Upper lobe of left lung (tissue), 4 donors: ENCODE measurements at regions not wholly inside any gene's neighbourhood (a gene's known extent, or its start where the extent isn't known, plus 50 kb on each side); places are given as distances from the start of the nearest gene placed in this dataset.

Source experiments
- CTCF ChIP-seq, 6 experiments: fragments of 450-650 bp in 4 of 6; fragments of 200-600 bp in 2 of 6; sonication (generic) in 2 of 6; IDR thresholded peaks; one replicate each; pipeline ENCODE4 v1.5.1; 2016 to 2019; ENCODE audit warnings: antibody characterized with exemption in 6 of 6
- POLR2A ChIP-seq, 4 donors: fragments of 450-650 bp; IDR thresholded peaks; one replicate each; pipeline ENCODE4 v1.5.1; 2016 to 2017; ENCODE audit warnings: antibody characterized with exemption in 4 of 4, mild to moderate bottlenecking in 2 of 4

GRCh38 chr1:189046127-189046526 is 1431.5 kb downstream of the BRINP3 start:
- no peak for TF ChIP-seq CTCF (IDR thresholded peaks at IDR 0.05)
- no peak for TF ChIP-seq POLR2A (IDR thresholded peaks at IDR 0.05)
